Aorta (tissue), 5 donors: ENCODE measurements at regions not wholly inside any gene's neighbourhood (a gene's known extent, or its start where the extent isn't known, plus 50 kb on each side); places are given as distances from the start of the nearest gene placed in this dataset.
A peak's percentile ranks its signal among the peaks of the same experiment; 100 is the strongest.
"Not testable (repeated sequence)": the region's sequence is repeated elsewhere in the genome, so short reads cannot be mapped to it uniquely, and the experiment has no call there.

ENCODE experiments used
- ATAC-seq: fragments of 200-7000 bp; cut with Tn5 transposase; one replicate; pipeline ENCODE4 v1.9.1; 2022; ENCODE audit warnings: moderate library complexity; ENCODE audit not compliant: low FRiP score
- DNase-seq, 2 donors: peaks; one replicate each; pipeline ENCODE4 v3.0.0-alpha.2; 2020
- H3K27ac ChIP-seq, 2 donors: one replicate each; pipeline ENCODE4 v1.5.1; 2013; ENCODE audit warnings: low read length in 2 of 2, mild to moderate bottlenecking in 2 of 2, moderate library complexity in 2 of 2, control low read depth in 1 of 2, inconsistent platforms in 1 of 2, low read depth in 1 of 2
- H3K27me3 ChIP-seq, 2 donors: one replicate each; pipeline ENCODE4 v1.6.1; 2013; ENCODE audit warnings: control low read depth in 1 of 2, low read length in 1 of 2, mild to moderate bottlenecking in 1 of 2, moderate library complexity in 1 of 2; ENCODE audit not compliant: insufficient read depth in 2 of 2, control insufficient read depth in 1 of 2
- H3K36me3 ChIP-seq, 2 donors: one replicate each; pipeline ENCODE4 v1.6.1; 2013; ENCODE audit warnings: control low read depth in 1 of 2, low read length in 1 of 2, mild to moderate bottlenecking in 1 of 2; ENCODE audit not compliant: insufficient read depth in 2 of 2, control insufficient read depth in 1 of 2
- H3K4me1 ChIP-seq, 2 donors: one replicate each; pipeline ENCODE4 v1.6.1; 2013; ENCODE audit warnings: low read length in 2 of 2, control low read depth in 1 of 2, mild to moderate bottlenecking in 1 of 2, moderate library complexity in 1 of 2; ENCODE audit not compliant: insufficient read depth in 2 of 2, control insufficient read depth in 1 of 2
- H3K4me3 ChIP-seq, 2 donors: one replicate each; pipeline ENCODE4 v1.5.1; 2013; ENCODE audit warnings: low read length in 2 of 2, control low read depth in 1 of 2, mild to moderate bottlenecking in 1 of 2
- H3K9me3 ChIP-seq: one replicate; pipeline ENCODE4 v1.6.1; 2013; ENCODE audit warnings: mild to moderate bottlenecking, low read length; ENCODE audit not compliant: control insufficient read depth
- WGBS, 2 donors: extraction: QIAGEN DNeasy Blood & Tissue Kit; methylation state at CpG; one replicate each; pipeline ENCODE4 v1.1.7; 2013; 5-methylcytosine and 5-hydroxymethylcytosine counted together
- intact Hi-C, 2 donors: fragments of 100-400 bp; cut with DNase I; formaldehyde crosslinking; loops; one replicate each; pipeline versions ENCODE4 v1.14.2 to v1.15.0; 2022
- donor health status: healthy with polysubstance abuse.
- donor health status: Bipolar disorder and iron deficiency.
- donor health status: DM: no; HTN: no; CAD: no.
- donor health status: DM: no; HTN: no; CAD: no.
- donor health status: DM: yes; HTN: yes; CAD: no.

DNA sequence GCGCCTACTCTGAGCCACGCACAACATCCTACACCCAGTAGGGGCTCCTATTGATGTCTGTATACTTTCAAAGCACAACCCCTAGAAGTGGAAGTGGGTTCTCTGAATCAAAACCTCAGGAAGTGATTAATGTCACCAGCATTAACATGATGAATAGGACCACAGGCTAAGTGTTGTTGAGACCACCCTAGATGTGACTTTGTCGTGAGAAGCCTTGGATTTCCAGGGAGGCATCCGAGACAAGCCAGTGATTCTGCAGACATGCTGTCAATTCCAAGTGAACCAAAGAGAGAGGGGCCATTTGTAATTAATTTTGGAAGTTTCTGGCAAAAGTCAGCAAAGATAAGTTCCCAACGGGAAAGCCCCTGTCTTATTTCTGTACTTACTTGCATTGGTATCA lies 493.0 kb downstream of the ZIC3 start:
- DNase-seq, result no peak
- Histone ChIP-seq H3K27ac (no peak overlapping the region), H3K27me3 (no peaks in the 10 kb centered on the region), H3K4me1 (no peaks in the 10 kb centered on the region), H3K4me3 (no peak overlapping the region), H3K9me3 (no peaks in the 10 kb centered on the region), H3K36me3 (no peaks in the 10 kb centered on the region)
- ATAC-seq, result no peak
- intact Hi-C loops, result no loop called here
- 9 to 24% methylated on average over 5 of the region's 5 CpGs for WGBS, 2 donors

- Histone ChIP-seq H3K27me3 (no peaks in the 10 kb centered on the region), H3K27ac (no peak overlapping the region), H3K4me1 (no peaks in the 10 kb centered on the region), H3K4me3 (no peak overlapping the region), H3K36me3 (no peaks in the 10 kb centered on the region), H3K9me3 (no peaks in the 10 kb centered on the region)
- DNase-seq (no peak), ATAC-seq (no peak)
- intact Hi-C loops, result no loop called here
These were observed 501.5 kb downstream of the ZIC3 start for GRCh38 chrX:138067415-138067814.

DNA sequence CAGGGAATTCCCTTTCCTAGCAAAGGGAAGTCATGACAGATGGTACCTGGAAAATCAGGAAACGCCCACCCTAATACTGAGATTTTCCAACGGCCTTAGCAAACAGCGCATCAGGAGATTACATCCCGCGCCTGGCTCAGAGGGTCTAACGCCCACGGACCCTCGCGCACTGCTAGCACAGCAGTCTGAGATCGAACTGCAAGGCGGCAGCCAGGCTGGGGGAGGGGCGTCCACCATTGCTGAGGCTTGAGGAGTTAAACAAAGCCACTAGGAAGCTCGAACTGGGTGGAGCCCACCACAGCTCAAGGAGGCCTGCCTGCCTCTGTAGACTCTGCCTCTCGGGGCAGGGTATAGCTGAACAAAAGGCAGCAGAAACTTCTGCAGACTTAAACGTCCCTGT lies 507.7 kb downstream of the ZIC3 start:
- no peak overlapping the region for H3K4me3 ChIP-seq
- intact Hi-C loops, result no loop called here
- no peaks in the 10 kb centered on the region for H3K4me1 ChIP-seq
- H3K27me3 ChIP-seq, result no peaks in the 10 kb centered on the region
- 63 to 84% methylated on average over 15 of the region's 15 CpGs for WGBS, 2 donors
- no peak for ATAC-seq
- no peaks in the 10 kb centered on the region for H3K9me3 ChIP-seq
- H3K36me3 ChIP-seq, result no peaks in the 10 kb centered on the region
- no peak for DNase-seq
- no peak overlapping the region for H3K27ac ChIP-seq

DNA sequence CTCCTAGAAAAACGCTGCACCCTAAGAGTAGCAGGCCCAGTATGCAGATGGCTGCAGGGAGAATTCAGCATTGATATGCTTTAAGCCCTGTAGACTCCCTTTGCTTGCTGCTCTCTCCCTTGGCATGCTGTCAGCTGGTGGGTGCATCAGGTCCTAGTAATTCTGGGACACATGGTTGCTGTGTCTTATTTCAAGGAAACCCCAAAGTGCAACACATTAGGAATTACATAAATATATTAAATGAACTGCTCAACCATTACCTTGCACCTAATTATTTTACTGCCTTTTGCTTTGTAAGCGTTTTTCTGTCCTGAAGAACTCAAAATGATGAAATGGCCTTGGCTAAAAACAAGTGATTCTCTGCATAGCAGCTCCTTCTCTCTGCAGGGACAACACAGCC lies 516.3 kb downstream of the ZIC3 start:
- Histone ChIP-seq H3K4me1 (no peaks in the 10 kb centered on the region), H3K27me3 (no peaks in the 10 kb centered on the region), H3K27ac (no peak overlapping the region), H3K9me3 (no peaks in the 10 kb centered on the region), H3K4me3 (no peak overlapping the region), H3K36me3 (no peaks in the 10 kb centered on the region)
- WGBS, 2 donors, result 4 to 20% methylated on average over 2 of the region's 2 CpGs
- no peak for ATAC-seq
- intact Hi-C loops, result no loop called here
- no peak for DNase-seq

- DNase-seq, result no peak
- intact Hi-C loops, result no loop called here
- WGBS, 2 donors, result 7 to 25% methylated on average over 2 of the region's 2 CpGs
These were observed 517.0 kb downstream of the ZIC3 start for GRCh38 chrX:138082896-138083295.

GRCh38 chrX:138110910-138111309 lies 545.0 kb downstream of the ZIC3 start:
- H3K27ac ChIP-seq, H3K9me3 ChIP-seq, DNase-seq, ATAC-seq, H3K36me3 ChIP-seq, intact Hi-C loops, H3K27me3 ChIP-seq, H3K4me3 ChIP-seq, H3K4me1 ChIP-seq: not testable (repeated sequence)
- 89 to 93% methylated on average over 3 of the region's 3 CpGs for WGBS, 2 donors

More at GRCh38 chrX:138082896-138083295, 517.0 kb downstream of the ZIC3 start:
- H3K36me3 ChIP-seq, result no peaks in the 10 kb centered on the region
- no peak overlapping the region for H3K27ac ChIP-seq
- no peaks in the 10 kb centered on the region for H3K27me3 ChIP-seq
- no peaks in the 10 kb centered on the region for H3K4me1 ChIP-seq
- ATAC-seq, result no peak
- no peaks in the 10 kb centered on the region for H3K9me3 ChIP-seq
- H3K4me3 ChIP-seq, result no peak overlapping the region

DNA sequence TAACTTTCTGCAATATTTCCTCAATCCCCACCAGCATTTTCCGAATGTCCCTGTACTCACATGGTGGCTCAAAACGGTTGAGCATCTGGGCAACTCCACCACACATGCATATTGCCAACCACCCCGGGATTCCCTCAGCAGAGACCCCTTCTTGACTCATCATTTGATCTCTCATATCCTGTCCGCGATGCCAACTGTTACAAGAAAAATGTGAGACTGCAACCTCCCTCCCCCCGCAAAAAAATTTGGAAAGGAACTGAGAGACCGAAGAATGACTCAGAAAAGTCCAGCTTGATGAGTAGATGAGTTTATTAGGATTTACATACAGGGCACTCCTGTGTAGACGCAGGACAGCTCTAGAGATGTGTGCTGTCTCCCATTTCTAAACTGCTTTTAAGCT lies 561.4 kb downstream of the ZIC3 start:
- no peak overlapping the region for H3K4me3 ChIP-seq
- no peak overlapping the region for H3K27ac ChIP-seq
- no peak for DNase-seq
- H3K4me1 ChIP-seq, result no peaks in the 10 kb centered on the region
- ATAC-seq, result no peak
- no peaks in the 10 kb centered on the region for H3K36me3 ChIP-seq
- intact Hi-C loops, result loop anchor here (5.0 kb wide), 1 partner anchor 620 kb away; no protein-coding TSS in a partner anchor
- no peaks in the 10 kb centered on the region for H3K9me3 ChIP-seq
- WGBS, 2 donors, result 46 to 69% methylated on average over 8 of the region's 8 CpGs
- no peaks in the 10 kb centered on the region for H3K27me3 ChIP-seq

GRCh38 chrX:138128027-138128671 lies 562.2 kb downstream of the ZIC3 start:
- intact Hi-C loops, result loop anchor here (5.0 kb wide), 1 partner anchor 619 kb away; no protein-coding TSS in a partner anchor
- H3K4me1 ChIP-seq, result no peaks in the 10 kb centered on the region
- no peaks in the 10 kb centered on the region for H3K9me3 ChIP-seq
- H3K27ac ChIP-seq, result no peak overlapping the region
- DNase-seq, result no peak
- ATAC-seq, result peak; percentile 77
- 24 to 28% methylated on average over 8 of the region's 8 CpGs for WGBS, 2 donors
- H3K36me3 ChIP-seq, result no peaks in the 10 kb centered on the region
- H3K27me3 ChIP-seq, result no peaks in the 10 kb centered on the region
- H3K4me3 ChIP-seq, result no peak overlapping the region

DNA sequence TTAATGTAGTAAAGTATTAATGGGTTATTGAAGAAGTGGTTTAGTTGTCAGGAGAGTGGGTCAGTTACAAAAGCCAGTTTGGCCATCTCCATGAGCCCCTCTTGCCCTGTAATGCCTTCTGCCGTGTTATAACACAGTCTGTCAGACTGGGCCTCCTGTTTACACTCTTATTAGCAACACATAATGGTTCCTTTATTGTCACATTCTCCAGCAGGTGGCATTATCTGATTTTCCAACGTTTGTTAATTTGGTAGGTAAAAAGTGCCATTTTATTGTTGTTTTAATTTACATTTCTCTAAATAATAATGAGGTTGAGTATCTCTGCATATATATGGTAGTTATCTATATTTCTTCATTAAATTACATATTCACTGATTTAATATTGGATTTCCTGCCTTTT lies 560.8 kb downstream of the FGF13 start:
- no peak for ATAC-seq
- 23% methylated on average over 2 of the region's 2 CpGs for WGBS, 2 donors
- DNase-seq, result no peak
- intact Hi-C loops, result no loop called here
- Histone ChIP-seq H3K27me3 (no peaks in the 10 kb centered on the region), H3K36me3 (no peaks in the 10 kb centered on the region), H3K4me3 (no peak overlapping the region), H3K4me1 (no peaks in the 10 kb centered on the region), H3K27ac (no peak overlapping the region), H3K9me3 (no peaks in the 10 kb centered on the region)
